RWPE2 (cell line): ENCODE measurements at regions not wholly inside any gene's neighbourhood (a gene's known extent, or its start where the extent isn't known, plus 50 kb on each side); places are given as distances from the start of the nearest gene placed in this dataset.

ENCODE experiments used
- ATAC-seq: fragments of 200-7000 bp; cut with Tn5 transposase; 3 replicates; pipeline ENCODE4 v1.9.1; 2021; ENCODE audit warnings: low read depth
- DNase-seq: peaks from one replicate; pipeline ENCODE4 v3.0.0-alpha.2; 2020; ENCODE audit warnings: low spot score
- H3K27ac ChIP-seq: fragments of 450-650 bp; 2 replicates; pipeline ENCODE4 v1.5.1; 2017; ENCODE audit warnings: mild to moderate bottlenecking; ENCODE audit not compliant: poor library complexity, severe bottlenecking
- H3K27me3 ChIP-seq: fragments of 250-450 bp; sonication (Bioruptor Pico); 2 replicates; pipeline ENCODE4 v1.5.1; 2021; ENCODE audit warnings: mild to moderate bottlenecking, moderate library complexity; ENCODE audit not compliant: insufficient read depth, poor library complexity, severe bottlenecking
- H3K36me3 ChIP-seq: fragments of 250-450 bp; sonication (Bioruptor Pico); 2 replicates; pipeline ENCODE4 v1.5.1; 2020; ENCODE audit warnings: low read depth, mild to moderate bottlenecking, moderate library complexity
- H3K4me1 ChIP-seq: fragments of 250-450 bp; sonication (Bioruptor Pico); 2 replicates; pipeline ENCODE4 v1.5.1; 2021; ENCODE audit warnings: mild to moderate bottlenecking, moderate library complexity; ENCODE audit not compliant: insufficient read depth, poor library complexity, severe bottlenecking
- H3K4me3 ChIP-seq: fragments of 250-450 bp; sonication (Bioruptor Pico); 2 replicates; pipeline ENCODE4 v1.5.1; 2021; ENCODE audit warnings: mild to moderate bottlenecking, moderate library complexity; ENCODE audit not compliant: severe bottlenecking
- H3K9me3 ChIP-seq: fragments of 250-450 bp; sonication (Bioruptor Pico); 2 replicates; pipeline ENCODE4 v1.5.1; 2021; ENCODE audit warnings: mild to moderate bottlenecking, moderate library complexity; ENCODE audit not compliant: severe bottlenecking
- TF ChIP-seq, protein P1 (sequence below): fragments of 450-650 bp; IDR thresholded peaks from one replicate; pipeline ENCODE4 v1.5.1; 2017; ENCODE audit warnings: mild to moderate bottlenecking, moderate library complexity; ENCODE audit not compliant: poor library complexity, severe bottlenecking

DNA sequence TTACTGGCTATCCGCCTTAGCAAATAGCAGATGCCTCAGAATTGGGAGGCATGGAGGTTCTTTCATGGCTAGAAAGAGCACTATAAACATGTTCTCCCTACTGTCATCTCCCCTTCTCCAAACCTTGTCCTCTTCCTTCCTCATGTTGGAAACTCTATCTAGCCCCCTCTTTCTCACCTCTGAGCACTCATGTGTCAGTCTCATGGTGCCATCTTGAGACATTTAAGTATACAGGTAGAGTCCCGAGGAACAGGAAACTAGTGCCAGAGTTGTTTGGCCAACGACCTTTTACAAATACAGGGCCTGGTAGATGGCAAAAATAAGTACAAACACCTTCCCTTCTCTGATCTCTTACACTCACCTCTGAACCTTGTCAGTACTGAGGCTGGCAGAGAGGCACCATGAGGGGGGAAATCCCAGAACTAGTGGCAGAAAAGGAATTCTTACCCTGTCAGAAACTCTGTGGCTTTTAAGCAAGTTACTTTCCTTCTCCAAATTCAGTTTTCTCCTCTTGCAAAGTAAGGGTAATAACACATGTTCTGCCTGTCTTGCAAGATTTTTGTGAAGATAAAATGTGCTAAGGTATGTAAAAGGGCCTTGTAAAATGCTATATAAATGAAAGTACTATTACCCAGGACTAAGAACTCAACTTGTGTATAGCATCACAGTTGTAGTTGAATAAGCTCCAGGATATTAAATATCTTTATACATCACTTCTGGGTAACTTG lies 94.1 kb upstream of the SNX2 start:
- Histone ChIP-seq H3K27me3 (peaks cover 4% of the 10 kb centered on the region), H3K4me3 (no peak overlapping the region), H3K9me3 (no peaks in the 10 kb centered on the region), H3K4me1 (no peaks in the 10 kb centered on the region), H3K27ac (no peak overlapping the region), H3K36me3 (no peaks in the 10 kb centered on the region)
- TF ChIP-seq, protein P1, sequence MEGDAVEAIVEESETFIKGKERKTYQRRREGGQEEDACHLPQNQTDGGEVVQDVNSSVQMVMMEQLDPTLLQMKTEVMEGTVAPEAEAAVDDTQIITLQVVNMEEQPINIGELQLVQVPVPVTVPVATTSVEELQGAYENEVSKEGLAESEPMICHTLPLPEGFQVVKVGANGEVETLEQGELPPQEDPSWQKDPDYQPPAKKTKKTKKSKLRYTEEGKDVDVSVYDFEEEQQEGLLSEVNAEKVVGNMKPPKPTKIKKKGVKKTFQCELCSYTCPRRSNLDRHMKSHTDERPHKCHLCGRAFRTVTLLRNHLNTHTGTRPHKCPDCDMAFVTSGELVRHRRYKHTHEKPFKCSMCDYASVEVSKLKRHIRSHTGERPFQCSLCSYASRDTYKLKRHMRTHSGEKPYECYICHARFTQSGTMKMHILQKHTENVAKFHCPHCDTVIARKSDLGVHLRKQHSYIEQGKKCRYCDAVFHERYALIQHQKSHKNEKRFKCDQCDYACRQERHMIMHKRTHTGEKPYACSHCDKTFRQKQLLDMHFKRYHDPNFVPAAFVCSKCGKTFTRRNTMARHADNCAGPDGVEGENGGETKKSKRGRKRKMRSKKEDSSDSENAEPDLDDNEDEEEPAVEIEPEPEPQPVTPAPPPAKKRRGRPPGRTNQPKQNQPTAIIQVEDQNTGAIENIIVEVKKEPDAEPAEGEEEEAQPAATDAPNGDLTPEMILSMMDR: no peak
- no peak for DNase-seq
- peak; percentile 25; the same call in 1 of the 3 replicates for ATAC-seq

DNA sequence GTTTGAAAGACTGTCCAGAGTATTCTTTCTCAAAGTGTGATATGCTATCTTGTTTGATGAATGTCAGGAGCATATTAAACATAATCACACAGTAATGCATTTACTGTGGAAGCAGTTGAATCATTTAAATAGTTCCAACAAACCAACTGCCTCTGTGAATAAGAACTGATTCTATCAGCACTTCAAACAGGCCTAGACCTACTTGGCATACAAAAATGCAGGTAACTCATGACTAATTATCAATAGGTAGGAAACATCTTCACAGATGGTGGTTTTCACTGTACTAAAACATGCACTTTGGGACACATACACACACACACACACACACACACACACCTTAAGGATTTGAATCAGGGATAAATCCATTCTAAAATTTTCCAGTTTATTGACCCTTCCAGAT lies 91.2 kb upstream of the SNX2 start:
- H3K9me3 ChIP-seq: no peaks in the 10 kb centered on the region
- TF ChIP-seq, protein P1: no peak
- no peaks in the 10 kb centered on the region for H3K4me1 ChIP-seq
- ATAC-seq (no peak), DNase-seq (no peak)
- H3K36me3 ChIP-seq: no peaks in the 10 kb centered on the region
- H3K27me3 ChIP-seq: peaks cover 6% of the 10 kb centered on the region
- no peak overlapping the region for H3K4me3 ChIP-seq
- no peak overlapping the region for H3K27ac ChIP-seq

DNA sequence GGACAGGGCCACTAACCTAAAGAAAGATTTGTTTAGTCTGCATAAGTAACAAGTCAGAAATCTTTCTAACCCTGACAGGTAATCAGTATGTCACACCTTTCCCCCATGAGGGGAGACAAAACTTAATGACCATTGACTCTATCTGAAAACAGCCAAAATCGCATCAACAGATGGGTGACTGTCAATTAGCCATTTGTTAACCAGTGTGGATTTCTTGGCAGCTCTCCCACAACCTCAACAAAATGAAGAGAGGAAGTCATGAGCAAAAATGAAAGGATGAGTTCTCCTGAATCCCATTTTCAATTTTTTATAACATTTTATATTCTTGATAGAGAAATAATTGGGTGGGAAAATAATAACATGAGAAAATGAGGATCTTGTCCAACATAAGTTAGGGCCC lies 84.6 kb upstream of the SNX2 start:
- Histone ChIP-seq H3K4me1 (no peaks in the 10 kb centered on the region), H3K36me3 (no peaks in the 10 kb centered on the region), H3K9me3 (no peaks in the 10 kb centered on the region), H3K27me3 (peaks cover 2% of the 10 kb centered on the region), H3K27ac (no peak overlapping the region), H3K4me3 (no peak overlapping the region)
- TF ChIP-seq, protein P1: no peak
- no peak for DNase-seq
- ATAC-seq: no peak

DNA sequence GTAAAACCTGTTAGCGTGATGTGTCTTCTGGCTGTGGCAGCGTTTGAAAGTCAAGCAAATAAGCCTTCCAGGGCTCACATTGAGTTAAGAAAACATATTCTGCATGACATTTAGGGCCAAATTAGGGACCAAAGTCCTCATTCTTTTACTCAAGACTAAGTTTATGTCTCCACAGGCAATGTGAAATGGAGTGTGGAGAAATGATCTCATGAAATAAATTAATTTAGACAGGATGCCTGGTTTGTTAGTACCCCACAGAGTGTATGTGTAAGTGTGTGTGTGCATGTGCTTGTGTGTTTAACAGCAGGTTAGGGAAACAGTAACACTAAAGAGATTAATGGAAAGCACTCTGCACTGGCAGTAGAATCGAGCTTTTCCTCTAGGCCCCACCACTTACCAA lies 82.9 kb upstream of the SNX2 start:
- no peaks in the 10 kb centered on the region for H3K9me3 ChIP-seq
- TF ChIP-seq, protein P1: no peak
- H3K36me3 ChIP-seq: no peaks in the 10 kb centered on the region
- H3K4me3 ChIP-seq: no peak overlapping the region
- DNase-seq: no peak
- H3K27ac ChIP-seq: no peak overlapping the region
- H3K4me1 ChIP-seq: no peaks in the 10 kb centered on the region
- no peak for ATAC-seq
- peaks cover 2% of the 10 kb centered on the region for H3K27me3 ChIP-seq

DNA sequence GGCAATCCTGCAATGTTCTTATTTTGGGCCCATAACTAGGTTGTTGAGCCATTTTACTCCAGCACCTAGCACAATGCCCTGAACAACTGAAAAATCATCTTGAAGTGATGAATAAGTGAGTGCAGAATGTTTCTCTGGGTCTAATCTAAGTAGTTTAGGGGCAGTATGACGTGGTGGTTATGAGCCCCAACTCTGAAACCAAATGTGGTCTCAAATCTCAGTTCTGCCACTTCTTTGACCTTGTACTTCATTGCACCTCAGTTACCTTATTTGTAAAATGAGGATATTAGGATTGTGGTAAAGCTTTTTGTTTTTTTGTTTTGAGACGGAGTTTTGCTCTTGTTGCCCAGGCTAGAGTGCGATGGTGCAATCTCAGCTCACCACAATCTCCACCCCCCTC lies 80.9 kb upstream of the SNX2 start:
- no peak for DNase-seq
- TF ChIP-seq, protein P1: no peak
- no peak for ATAC-seq
- no peaks in the 10 kb centered on the region for H3K27me3 ChIP-seq
- no peak overlapping the region for H3K4me3 ChIP-seq
- no peaks in the 10 kb centered on the region for H3K36me3 ChIP-seq
- no peaks in the 10 kb centered on the region for H3K9me3 ChIP-seq
- H3K27ac ChIP-seq: no peak overlapping the region
- H3K4me1 ChIP-seq: no peaks in the 10 kb centered on the region
